ENCODE measurements at regions not wholly inside any gene's neighbourhood (a gene's known extent, or its start where the extent isn't known, plus 50 kb on each side); places are given as distances from the start of the nearest gene placed in this dataset.

- TF ChIP-seq CTCF (conservative IDR thresholded peaks at IDR 0.05) (no peak), ZFX (IDR thresholded peaks at IDR 0.05) (no peak)
Measured at GRCh38 chr9:28805197-28805596, 1231.9 kb upstream of the C9orf72 start.

All from C4-2B (cell line).